ENCODE measurements at regions not wholly inside any gene's neighbourhood (a gene's known extent, or its start where the extent isn't known, plus 50 kb on each side); places are given as distances from the start of the nearest gene placed in this dataset.

- POLR2A ChIA-PET, result no interaction called here
- DNase-seq (ENCODE audit: low read depth in 1 of 2, low spot score in 1 of 2), result no peak
- Histone ChIP-seq H3K4me2 (no peak overlapping the region), H3K4me3 (no peak overlapping the region), H3K9me3 (no peaks in the 10 kb centered on the region), H3K4me1 (no peaks in the 10 kb centered on the region), H3K27ac (no peak overlapping the region)
- WGBS (ENCODE audit: missing lambda C conversion rate), result 74% methylated on average over 7 of the region's 7 CpGs
- FAIRE-seq, result no peak
- TF ChIP-seq MYC (IDR thresholded peaks at IDR 0.05; ENCODE audit: borderline replicate concordance, low read length), result no peak
- TF ChIP-seq EHF (CRISPR knock-in tag; IDR thresholded peaks at IDR 0.05), result no peak
- no peak for TF ChIP-seq MAX (IDR thresholded peaks at IDR 0.05)
- no peak for TF ChIP-seq HOXB13 (CRISPR knock-in tag; IDR thresholded peaks at IDR 0.05; ENCODE audit: low read depth)
- TF ChIP-seq RCOR1 (IDR thresholded peaks at IDR 0.05; ENCODE audit: low read depth, low read length), result no peak
- no peak for TF ChIP-seq MAFK (IDR thresholded peaks at IDR 0.05; ENCODE audit: partially characterized antibody)
- no peak for TF ChIP-seq JUN (IDR thresholded peaks at IDR 0.05)
- no peak for TF ChIP-seq MAZ (IDR thresholded peaks at IDR 0.05; ENCODE audit: borderline replicate concordance, low read depth, low read length)
- no peak for TF ChIP-seq JUNB (IDR thresholded peaks at IDR 0.05)
- TF ChIP-seq HOXA7 (CRISPR knock-in tag; IDR thresholded peaks at IDR 0.05), result no peak
- CTCF ChIA-PET, result interaction anchor here (0.6 to 1.5 kb wide), 2 partner anchors 14 to 41 kb away, joined by 3 to 4 read pairs; no protein-coding TSS in a partner anchor
- ATAC-seq, result no peak
Measured at GRCh38 chr2:8587920-8588830, 93.7 kb upstream of the ID2 start.

DNA sequence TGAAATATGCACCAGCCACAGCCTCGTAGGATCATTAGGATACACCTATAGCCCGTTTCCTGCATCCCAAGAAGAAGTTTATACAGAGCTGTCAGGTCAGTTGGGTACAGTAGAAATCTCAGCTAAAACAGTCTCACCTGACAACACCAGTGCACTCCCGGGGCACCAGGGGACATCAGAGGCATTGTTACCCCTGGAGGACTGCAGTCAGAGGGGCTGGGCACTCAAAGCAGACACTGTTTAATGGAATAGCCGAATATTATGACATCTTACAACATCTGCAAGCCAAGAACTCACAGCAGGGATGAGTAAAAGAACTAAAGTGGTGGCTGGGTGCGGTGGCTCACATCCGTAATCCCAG lies 93.0 kb upstream of the ID2 start:
- no peak for FAIRE-seq
- POLR2A ChIA-PET, result no interaction called here

DNA sequence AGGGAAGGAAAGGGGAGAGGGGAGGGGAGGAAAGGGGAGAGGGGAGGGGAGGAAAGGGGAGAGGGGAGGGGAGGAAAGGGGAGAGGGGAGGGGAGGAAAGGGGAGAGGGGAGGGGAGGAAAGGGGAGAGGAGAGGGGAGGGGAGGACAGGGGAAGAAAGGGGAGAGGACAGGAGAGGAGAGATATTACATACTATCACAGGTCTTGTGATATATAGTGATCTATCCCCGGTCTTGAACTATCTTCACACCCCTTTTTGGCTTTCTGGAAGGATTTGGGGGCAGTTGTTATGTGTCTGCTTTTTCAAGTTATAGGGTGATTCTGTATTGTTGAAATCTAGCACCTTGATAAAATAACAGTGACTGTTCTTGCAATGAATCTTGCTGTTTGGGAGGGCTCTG lies 92.1 kb upstream of the ID2 start:
- ATAC-seq (no peak), DNase-seq (ENCODE audit: low read depth in 1 of 2, low spot score in 1 of 2) (no peak), FAIRE-seq (no peak)
- peaks cover 2% of the 10 kb centered on the region; the same call in 1 of the 3 replicates for H3K4me1 ChIP-seq
- ChIA-PET CTCF (interaction anchor here (0.7 to 1.5 kb wide), 2 partner anchors 15 to 864 kb away, joined by 3 to 4 read pairs; no protein-coding TSS in a partner anchor), POLR2A (no interaction called here)
- H3K4me2 ChIP-seq, result no peak overlapping the region
- WGBS (ENCODE audit: missing lambda C conversion rate), result 82% methylated on average over 1 of the region's 1 CpG
- H3K27ac ChIP-seq, result no peak overlapping the region
- no peak overlapping the region for H3K4me3 ChIP-seq
- H3K9me3 ChIP-seq, result no peaks in the 10 kb centered on the region
- no peak for TF ChIP-seq ESRRA (IDR thresholded peaks at IDR 0.05; ENCODE audit: borderline replicate concordance, low read length)
- no peak for TF ChIP-seq HOXA7 (CRISPR knock-in tag; IDR thresholded peaks at IDR 0.05)
- TF ChIP-seq, protein P1, sequence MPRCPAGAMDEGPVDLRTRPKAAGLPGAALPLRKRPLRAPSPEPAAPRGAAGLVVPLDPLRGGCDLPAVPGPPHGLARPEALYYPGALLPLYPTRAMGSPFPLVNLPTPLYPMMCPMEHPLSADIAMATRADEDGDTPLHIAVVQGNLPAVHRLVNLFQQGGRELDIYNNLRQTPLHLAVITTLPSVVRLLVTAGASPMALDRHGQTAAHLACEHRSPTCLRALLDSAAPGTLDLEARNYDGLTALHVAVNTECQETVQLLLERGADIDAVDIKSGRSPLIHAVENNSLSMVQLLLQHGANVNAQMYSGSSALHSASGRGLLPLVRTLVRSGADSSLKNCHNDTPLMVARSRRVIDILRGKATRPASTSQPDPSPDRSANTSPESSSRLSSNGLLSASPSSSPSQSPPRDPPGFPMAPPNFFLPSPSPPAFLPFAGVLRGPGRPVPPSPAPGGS (IDR thresholded peaks at IDR 0.05), result no peak

More for the DNA sequence above, 93.0 kb upstream of the ID2 start:
- DNase-seq (ENCODE audit: low read depth in 1 of 2, low spot score in 1 of 2), result no peak
- H3K4me1 ChIP-seq, result no peaks in the 10 kb centered on the region
- H3K4me2 ChIP-seq, result no peak overlapping the region
- CTCF ChIA-PET, result interaction anchor here (0.6 to 1.5 kb wide), 3 partner anchors 14 to 43 kb away, joined by 3 to 5 read pairs (median 4); no protein-coding TSS in a partner anchor
- H3K4me3 ChIP-seq, result no peak overlapping the region
- ATAC-seq, result no peak
- no peak for TF ChIP-seq HOXA7 (CRISPR knock-in tag; IDR thresholded peaks at IDR 0.05)
- no peaks in the 10 kb centered on the region for H3K9me3 ChIP-seq
- H3K27ac ChIP-seq, result no peak overlapping the region
- 76% methylated on average over 6 of the region's 6 CpGs for WGBS (ENCODE audit: missing lambda C conversion rate)

DNA sequence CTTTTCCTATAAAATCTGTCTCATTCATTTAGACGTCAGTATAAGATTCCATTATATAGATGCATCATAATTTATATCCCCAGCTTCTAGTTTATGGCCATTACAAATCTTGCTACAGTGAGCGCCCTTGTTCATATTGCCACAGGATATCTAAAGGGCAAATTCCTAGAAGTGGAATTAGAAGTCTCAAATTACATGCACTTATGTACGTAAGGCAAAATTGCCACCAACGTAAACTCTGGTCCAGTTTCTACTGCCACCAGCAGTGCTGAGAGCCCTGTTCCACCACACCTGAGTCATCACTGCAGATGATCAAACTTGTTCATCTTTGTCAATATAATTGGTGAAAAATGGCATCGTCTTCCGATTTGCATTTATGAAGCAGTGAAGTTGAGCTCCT lies 90.9 kb upstream of the ID2 start:
- no peak for TF ChIP-seq KDM1A (IDR thresholded peaks at IDR 0.05; ENCODE audit: low read depth)
- TF ChIP-seq PHF8 (IDR thresholded peaks at IDR 0.05; ENCODE audit: borderline replicate concordance, low read depth), result no peak
- no peak for TF ChIP-seq FOXS1 (CRISPR knock-in tag; IDR thresholded peaks at IDR 0.05)
- no peak for TF ChIP-seq CBX8 (IDR thresholded peaks at IDR 0.05)
- TF ChIP-seq ESRRA (IDR thresholded peaks at IDR 0.05; ENCODE audit: borderline replicate concordance, low read length), result no peak
- no peak for TF ChIP-seq NPAS2 (CRISPR knock-in tag; IDR thresholded peaks at IDR 0.05; ENCODE audit: borderline replicate concordance)
- no peak for TF ChIP-seq JUN (IDR thresholded peaks at IDR 0.05)
- TF ChIP-seq ATOH8 (CRISPR knock-in tag; IDR thresholded peaks at IDR 0.05; ENCODE audit: low read depth), result no peak
- no peak for TF ChIP-seq CHD2 (IDR thresholded peaks at IDR 0.05; ENCODE audit: low read length, partially characterized antibody)
- no peak for TF ChIP-seq MAZ (IDR thresholded peaks at IDR 0.05; ENCODE audit: borderline replicate concordance, low read depth, low read length)
- no peak for TF ChIP-seq MAFK (IDR thresholded peaks at IDR 0.05; ENCODE audit: partially characterized antibody)
- no peak for TF ChIP-seq NR3C1 (IDR thresholded peaks at IDR 0.05)
- no peak for TF ChIP-seq KDM5A (IDR thresholded peaks at IDR 0.05)
- TF ChIP-seq CBX2 (IDR thresholded peaks at IDR 0.05; ENCODE audit: borderline replicate concordance, low read depth), result no peak
- Histone ChIP-seq H3K9me3 (no peaks in the 10 kb centered on the region), H3K4me3 (no peak overlapping the region), H3K4me1 (peaks cover 4% of the 10 kb centered on the region; the same call in 1 of the 3 replicates), H3K4me2 (no peak overlapping the region), H3K27ac (no peak overlapping the region)
- ATAC-seq, result no peak
- POLR2A ChIA-PET, result no interaction called here
- no peak for FAIRE-seq
- no peak for DNase-seq (ENCODE audit: low read depth in 1 of 2, low spot score in 1 of 2)
- 85% methylated on average over 6 of the region's 6 CpGs for WGBS (ENCODE audit: missing lambda C conversion rate)
- CTCF ChIA-PET, result interaction anchor here (0.6 to 1.2 kb wide), 3 partner anchors 10 to 172 kb away, joined by 3 to 4 read pairs (median 3); no protein-coding TSS in a partner anchor
